HG02852 (cell line): ENCODE measurements at regions not wholly inside any gene's neighbourhood (a gene's known extent, or its start where the extent isn't known, plus 50 kb on each side); places are given as distances from the start of the nearest gene placed in this dataset.

Experiments used
- ATAC-seq: cut with Tn5 transposase; IDR thresholded peaks from one replicate; pipeline ENCODE4 v1.9.1; 2021; ENCODE audit warnings: mild to moderate bottlenecking, moderate library complexity; ENCODE audit not compliant: unreplicated experiment

DNA sequence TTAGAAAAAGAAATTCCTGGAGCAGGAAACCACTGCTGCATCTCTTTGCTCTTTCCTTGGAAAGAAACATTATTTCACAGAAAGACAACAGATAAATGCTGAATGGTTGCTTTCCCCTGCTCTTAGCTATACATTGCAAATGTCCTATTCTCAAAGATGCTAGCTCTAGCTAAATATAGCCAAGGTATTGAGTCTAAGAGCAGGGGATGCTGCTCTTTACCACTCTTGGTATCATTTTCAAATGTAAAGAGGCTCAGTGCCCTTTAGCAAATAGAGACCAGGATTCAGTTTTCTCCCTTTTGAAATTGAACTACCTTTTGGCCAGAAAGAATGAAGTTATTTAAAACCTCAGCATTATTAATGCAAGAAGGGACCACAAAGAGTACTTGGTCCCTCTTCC lies 104.0 kb upstream of the FUT8 start:
- ATAC-seq: no peak

DNA sequence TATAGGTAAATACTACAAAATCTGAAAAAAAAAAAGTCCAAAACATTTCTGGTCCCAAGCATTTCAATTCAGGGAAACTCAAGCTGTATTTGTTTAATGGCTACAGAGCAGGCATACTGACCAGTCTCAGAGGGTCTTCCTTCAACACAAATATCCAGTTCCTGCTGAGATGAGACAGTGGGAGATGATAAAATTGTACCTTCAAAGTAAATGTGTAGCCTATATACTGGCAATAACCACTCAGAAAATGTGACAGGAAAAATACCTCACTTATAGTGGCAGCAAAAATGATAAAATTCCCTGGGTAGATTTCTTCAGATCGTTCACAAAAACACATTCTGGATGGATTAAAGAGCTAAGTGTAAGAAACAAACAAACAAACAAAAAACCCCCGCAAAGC lies 102.0 kb upstream of the FUT8 start:
- ATAC-seq: no peak

DNA sequence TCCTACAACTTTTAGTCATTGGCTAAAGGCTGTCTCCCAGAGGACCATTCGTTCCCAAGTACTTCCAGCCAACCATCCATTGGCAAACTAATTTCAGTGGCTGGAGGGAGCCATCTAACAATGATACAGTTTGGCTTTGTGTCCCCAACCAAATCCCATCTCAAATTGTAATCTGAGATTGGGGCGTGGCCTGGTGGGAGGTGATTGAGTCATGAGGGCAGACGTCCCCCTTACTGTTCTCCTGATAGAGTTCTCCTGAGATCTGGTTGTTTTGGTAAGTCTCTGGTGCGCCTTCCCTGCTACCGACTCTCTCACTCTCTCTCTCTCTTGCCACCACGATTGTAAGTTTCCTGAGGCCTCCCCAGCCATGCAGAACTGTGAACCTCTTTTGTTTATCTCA lies 99.7 kb upstream of the FUT8 start:
- no peak for ATAC-seq

DNA sequence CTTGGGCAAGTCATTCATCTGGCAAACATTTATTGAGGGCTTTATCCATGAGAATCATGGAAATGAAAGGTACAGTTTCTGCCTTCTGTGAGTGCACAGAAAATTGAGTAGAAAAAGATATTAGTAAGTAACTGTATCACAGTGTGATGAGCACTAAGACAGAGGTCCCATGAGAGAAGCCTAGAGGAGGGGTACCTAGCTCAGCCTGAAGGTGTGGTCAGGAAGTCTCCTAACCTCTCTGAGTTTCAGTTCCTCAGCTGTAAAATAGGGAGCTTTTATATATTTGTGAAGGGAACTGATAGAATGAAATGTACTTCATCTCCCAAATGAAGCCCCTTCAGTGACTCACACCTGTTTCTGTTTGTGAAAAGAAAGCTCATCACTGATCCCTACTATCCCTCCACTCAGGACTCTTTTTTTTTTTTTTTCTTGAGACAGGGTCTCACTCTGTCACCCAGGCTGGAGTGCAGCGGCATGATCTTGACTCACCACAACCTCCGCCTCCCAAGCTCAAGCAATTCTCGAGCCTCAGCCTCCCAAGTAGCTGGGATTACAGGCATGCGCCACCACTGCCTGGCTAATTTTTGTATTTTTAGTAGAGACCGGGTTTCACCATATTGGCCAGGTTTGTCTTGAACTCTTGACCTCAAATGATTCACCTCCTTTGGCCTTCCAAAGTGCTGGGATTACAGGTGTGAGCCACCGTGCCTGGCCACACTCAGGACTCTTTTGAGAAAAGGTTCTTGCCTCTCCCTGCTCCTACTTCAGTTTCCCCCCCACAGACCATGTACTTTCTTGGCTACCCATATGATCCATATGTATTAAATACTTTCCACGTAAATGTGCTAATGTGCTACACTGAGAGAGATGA lies 93.7 kb upstream of the FUT8 start:
- ATAC-seq: peak; percentile 56

DNA sequence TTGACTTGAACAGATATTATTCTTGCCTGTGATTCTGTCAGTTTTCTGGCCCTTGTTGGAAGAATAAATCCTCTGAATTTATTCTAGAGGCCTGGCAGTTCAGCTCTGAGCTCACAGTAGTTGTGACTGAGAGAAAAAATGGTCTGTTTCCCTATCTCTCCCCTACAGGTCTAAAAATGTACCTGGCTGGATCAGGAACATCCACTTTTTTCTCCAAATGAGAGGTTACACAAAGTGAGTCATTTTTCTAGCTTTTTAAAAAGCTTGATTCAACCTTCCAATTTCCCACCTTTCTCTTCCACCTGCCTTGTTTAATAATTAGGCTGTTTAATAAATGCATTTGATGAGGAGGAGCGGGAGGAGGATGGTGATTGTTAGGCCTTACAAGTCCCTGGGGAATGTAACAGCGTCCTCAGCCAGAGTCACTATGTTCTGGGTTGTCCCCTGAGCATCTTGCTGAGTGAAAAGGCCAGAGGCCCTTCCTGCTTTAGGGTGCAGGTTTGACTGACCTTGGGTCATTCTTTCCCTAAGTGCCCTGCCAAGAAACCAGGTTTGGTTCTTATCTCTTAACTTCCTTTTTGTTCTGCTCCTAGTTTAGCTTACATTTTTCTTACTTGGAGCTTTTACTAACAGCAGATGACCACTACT lies 91.7 kb upstream of the FUT8 start:
- no peak for ATAC-seq

DNA sequence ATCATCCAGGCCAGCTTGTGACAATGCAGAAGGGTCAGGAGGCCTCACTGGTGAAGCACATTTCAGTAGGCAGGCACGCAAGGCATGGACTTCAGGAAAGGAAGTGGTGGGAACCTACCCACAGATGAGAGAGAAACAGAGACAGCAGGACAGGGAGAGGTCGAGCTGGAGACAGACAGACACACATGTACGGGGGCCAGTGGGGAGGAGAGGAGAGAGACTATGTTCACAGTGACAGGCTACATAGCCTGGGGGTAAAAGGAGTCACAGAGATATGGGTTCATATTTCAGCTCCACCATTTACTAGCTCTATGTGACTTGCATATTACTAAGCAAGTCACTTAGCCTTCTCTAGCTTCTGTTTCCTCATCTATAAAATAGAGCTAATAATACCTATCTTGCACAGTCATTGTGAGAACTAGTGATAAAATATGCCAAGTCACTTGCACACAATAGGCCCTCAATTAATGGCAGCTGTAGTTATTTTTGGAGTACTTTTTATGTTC lies 91.1 kb upstream of the FUT8 start:
- ATAC-seq: peak; percentile 48

DNA sequence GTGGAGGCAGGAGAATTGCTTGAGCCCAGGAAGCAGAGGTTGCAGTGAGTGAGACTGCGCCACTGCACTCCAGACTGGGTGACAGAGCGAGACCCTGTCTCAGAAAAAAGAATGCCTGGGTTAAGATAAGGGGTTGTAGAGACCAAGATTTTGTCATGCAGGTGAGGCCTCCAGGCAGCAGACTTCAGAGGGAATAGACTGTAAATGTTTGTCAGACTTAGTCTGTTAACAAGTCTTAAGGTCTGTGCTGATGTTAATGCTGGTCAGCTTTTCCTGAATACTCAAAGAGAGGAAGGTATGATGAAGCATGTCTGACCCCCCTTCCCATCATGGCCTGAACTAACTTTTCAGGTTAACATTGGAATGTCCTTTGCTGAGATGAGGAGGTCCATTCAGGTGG lies 83.0 kb upstream of the FUT8 start:
- no peak for ATAC-seq

DNA sequence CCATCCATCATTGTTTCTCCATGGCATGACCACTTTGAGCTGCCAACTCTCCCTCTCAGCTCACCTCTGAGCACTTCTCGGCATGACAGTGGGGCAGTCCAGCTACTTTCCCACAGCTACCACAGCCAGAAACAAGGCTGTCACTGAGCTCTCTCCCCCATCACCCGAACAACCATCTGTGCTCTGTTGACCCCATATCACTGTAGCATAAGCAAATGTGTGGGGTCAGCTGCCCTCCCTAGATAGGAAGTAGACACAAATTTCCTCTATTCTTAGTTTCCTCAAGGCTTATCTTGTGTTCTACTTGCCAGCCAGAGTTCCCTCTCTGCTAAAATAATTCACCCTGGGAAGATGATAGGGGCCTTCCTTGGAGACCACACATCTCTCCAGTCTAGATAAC lies 82.6 kb upstream of the FUT8 start:
- ATAC-seq: no peak

DNA sequence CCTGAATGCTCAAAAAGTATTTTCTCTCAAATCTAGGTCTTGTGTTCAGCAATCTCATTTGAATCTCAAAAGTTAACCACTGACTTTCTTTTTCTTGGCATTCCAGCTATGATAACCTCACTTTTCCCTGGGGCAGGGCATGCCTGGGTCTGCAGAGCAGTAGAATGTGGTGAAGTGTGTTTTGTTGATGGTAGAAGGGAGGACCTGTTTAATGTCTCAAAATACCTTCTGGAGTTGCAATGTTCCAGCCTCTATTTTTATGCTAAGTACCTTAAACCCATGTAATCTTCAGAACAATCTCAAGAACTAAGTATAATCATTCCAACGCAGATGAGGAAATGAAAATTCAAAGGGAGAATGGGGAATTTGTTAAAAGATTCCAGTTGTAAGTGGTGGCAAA lies 82.1 kb upstream of the FUT8 start:
- ATAC-seq: no peak

DNA sequence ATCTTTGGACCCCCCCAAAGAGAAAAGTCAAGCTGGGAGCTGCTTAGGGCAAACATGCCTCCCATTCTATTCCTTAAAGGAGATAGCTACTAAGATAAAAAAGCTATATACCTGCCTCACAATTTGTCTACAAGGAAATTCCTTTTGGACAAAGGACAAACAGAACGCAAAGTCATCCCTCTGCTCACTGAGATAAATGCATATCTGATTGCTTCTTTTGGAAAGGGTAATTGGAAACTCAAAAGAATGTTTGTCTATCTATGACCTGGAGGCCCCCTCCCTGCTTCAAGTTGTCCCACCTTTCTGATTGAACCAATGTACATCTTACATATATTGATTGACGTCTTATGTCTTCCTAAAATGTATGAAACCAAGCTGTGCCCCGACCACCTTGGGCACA lies 80.9 kb upstream of the FUT8 start:
- no peak for ATAC-seq

DNA sequence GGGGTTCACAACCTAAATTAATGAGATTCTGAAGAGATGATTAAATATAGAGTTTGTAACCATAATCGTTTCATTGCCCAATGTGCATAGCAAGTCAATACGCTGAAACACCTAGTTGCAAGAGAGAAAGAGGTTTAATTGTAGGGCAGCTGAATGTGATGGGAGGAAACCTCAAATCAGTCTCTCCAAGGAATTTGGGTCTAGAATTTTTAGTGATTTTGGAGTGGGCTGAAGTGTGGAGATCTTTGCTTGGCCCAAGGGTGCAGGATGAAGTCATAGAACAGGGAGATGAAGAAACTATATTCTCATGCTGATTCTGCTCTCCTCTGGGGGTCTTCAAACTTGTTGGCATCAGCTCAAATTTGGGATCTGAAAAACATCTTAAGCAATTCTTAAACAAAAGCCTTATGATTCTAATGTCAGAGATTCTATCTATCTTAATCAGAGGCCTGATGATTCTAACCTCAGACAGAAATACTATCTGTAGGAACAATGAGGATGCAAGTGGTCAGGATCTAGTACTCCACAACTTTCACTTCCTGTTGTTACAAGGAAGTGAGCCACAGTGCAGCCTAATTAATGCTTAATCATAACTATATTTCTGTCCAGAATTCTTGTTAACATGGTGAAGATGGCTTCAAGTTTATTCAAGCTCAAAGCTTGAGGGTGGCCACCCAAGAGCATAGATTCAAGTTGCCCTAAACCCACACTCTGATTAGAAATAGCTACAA lies 80.2 kb upstream of the FUT8 start:
- ATAC-seq: no peak

DNA sequence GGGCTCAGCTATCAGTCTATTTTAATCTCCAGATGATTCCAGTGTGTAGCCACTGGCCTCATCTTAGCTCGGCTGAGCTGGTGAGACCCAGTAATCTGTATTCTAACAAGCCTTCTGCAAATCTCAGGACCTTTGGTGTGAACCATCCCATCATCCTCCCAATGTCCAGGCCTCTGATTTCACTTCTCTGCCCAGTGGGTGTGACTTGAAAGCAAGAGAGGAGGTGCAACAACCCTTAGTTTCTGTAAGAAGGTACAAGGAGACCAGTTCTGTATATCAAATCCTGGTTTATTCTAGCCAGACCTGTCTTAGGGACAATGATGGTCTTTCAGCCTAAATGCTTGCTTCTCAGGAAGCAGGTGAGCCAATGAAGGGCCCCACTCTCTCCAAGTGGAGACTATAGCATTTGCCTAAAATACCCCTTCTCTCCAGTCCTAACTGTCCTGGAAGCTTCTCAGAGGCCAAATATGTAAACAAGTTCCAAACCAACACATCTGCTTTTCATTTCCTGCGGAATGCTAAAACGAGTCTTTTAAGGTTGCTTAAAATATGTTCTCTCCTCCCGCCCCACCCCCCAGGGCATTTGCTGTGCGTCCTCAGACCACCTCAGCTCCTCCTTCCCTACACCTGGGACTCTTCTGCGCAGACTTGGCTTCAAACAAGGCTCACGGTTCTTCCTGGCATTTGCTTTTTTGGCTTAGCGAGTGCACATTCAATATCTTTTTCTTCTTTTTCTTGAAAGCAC lies 78.4 kb upstream of the FUT8 start:
- no peak for ATAC-seq

DNA sequence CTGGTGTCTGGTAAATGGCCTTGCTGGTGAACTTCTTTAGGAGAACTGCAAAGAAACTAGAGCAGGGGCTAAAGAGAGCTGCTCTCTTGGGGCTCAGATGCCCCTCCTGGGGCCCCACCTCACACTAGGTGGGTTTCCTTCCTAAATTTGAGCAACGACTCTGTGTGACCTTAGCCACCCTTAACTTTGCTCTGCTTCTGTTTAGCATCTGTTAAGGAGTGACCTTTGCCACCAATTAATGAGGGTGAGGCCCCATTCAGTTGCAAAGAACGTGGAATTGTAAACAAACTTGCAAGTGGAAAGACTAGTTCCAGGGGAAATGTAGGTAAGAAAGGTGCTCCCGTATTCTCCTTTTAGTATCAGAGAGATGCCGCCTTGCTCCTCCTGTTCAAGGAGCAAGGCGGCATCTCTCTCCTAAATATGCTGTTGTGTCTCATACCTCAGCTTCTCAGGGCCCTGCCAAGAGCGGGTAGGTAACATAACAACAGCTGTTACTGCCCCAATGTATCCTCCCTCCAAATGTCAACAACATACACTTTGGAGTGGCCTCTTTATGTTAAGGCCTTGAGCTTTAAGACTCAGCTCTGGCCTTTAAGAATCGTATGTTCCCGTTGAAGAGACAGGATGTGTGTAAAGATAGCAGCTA lies 77.6 kb upstream of the FUT8 start:
- ATAC-seq: no peak

DNA sequence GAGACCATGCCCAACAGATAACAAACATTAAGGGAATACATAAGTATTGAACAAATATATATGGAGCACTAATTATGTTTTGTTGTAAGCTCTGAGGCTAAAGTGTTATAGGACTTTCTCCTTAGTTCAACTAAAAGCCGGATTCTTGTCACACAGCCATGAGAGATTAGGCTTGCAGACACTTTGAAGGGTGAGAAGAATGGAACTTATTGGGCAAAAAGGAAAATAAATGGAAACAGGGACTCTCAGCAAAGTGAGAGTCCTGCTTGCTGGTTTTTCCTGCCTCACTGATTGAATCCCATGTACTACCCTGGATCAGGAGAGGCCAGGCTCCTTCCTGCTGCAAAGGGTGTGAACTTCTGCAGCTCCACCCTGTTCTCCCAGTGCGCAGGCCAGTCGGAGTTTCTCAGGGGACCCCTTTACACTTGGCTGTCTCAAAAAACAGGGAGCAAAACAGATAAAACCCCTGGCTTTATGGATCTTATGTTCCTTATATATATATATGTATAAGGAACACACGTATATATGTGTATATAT lies 77.1 kb upstream of the FUT8 start:
- ATAC-seq: no peak

DNA sequence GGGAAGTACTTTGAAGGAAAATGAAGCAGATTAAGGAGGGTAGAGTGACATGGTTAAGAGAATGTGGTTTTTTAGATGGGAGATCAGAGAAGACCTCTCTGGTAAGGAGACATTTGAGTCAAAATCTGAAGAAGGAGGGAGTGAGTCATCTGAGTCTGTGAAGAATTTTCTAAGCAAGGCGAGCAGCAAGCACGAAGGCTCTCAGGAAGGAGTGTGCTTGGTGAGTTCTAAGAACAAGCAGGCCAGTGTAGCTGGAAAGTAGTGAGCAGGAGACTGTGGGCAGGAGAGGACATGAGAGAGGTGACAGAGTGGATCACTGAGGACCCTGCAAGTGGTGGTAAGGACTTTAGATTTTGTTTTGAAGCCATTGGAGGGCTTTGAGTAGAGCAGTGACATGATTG lies 76.3 kb upstream of the FUT8 start:
- peak; percentile 81 for ATAC-seq

DNA sequence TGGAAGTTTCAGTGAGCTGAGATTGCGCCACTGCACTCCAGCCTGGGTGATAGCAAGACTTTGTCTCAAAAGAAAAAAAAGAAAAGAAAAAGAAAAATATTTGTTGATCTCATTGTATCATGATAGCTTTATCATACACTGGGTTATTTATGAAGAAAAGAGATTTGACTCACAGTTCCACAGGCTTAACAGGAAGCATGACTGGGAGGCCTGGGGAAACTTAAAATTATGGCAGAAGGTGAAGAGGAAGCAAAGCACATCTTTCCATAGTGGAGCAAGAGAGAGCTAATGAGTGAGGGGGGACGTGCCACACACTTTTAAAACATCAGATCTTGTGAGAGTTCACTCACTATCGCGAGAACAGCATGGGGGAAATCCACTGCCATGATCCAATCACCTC lies 72.7 kb upstream of the FUT8 start:
- ATAC-seq: no peak

DNA sequence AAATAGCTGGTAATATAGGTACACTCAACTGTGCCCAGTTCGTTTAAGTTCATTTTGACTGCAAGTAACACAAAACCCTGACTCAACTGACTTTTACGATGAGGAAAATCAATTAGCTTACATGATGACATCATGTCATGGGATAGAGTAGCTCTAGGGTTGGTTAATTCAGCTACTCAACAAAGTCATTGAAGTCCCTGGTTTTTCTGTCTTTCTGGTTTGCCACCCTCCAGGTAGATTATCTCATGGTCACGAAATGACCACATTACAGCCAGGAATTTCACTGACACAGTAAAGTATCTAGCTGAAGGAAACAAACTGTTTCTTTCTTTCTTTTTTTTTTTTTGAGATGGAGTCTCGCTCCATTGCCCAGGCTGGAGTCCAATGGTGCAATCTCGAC lies 68.5 kb upstream of the FUT8 start:
- ATAC-seq: no peak

DNA sequence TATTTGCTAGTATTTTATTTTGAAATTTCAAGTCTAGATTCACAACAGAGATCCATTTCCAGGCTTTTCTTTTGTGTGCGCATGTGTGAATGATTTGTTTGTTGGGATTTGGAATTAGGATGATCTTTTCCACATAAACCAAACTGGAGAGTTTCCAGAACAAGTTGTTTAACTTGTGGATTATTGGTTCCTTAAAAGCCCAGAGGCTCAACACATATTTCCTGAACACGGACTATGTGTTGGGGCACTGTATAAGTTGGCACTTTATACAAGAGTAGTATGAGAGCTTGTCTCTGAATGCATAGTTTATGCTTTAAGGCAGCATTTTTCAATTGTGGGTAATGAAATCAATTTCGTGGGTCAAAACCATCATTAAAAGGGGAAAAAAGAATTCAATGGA lies 67.3 kb upstream of the FUT8 start:
- no peak for ATAC-seq

DNA sequence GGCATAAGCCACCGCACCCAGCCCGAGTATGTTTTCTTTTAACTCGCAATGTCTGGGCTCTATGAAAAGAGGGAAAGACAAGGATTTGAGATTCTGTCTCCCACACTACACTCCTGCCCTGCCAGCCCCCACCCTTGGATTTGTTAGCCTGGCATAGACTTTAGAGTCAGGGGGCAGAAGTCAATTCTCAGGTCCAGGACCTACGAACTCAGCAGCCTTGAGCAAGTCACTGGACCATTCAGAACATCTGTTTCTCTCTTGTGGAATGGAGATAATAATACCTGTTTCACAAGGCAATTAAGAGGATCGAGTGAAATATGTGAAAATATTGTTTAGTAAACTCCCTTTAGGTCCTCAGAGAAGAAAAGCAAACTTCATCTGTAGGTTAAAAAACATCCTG lies 66.1 kb upstream of the FUT8 start:
- ATAC-seq: no peak

DNA sequence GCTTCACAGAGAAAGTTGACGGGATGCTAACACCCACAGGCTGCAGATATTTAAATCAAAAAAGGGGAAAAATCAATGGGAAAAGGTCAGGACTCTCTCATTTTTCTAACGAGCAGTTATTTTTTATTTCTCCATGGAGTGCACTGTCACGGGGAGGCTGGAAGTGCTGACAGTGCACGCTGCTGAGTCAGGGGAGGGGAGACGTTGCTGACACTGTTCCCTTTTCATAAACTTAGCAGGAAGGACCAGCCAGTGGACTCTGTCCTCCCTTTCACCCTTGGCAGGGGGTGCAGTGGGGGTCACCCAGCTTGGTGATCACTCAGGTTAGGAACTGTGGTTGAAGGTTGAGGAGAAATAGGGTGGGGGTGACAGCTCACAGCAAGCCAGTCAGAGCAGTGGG lies 65.6 kb upstream of the FUT8 start:
- ATAC-seq: no peak
